ENCODE measurements at regions not wholly inside any gene's neighbourhood (a gene's known extent, or its start where the extent isn't known, plus 50 kb on each side); places are given as distances from the start of the nearest gene placed in this dataset.

- Histone ChIP-seq H3K4me3 (ENCODE audit: low read depth, low read length) (no peak overlapping the region), H3K27ac (no peak overlapping the region), H3K36me3 (no peaks in the 10 kb centered on the region), H3K27me3 (ENCODE audit: insufficient read depth, low read depth, severe bottlenecking) (no peaks in the 10 kb centered on the region), H3K9me3 (ENCODE audit: severe bottlenecking) (no peaks in the 10 kb centered on the region)
- DNase-seq: no peak
- no peak for TF ChIP-seq CTCF (IDR thresholded peaks at IDR 0.05; ENCODE audit: low read depth, low read length)
Measured at GRCh38 chr1:62988867-62989266, 204.9 kb downstream of the ATG4C start.

- H3K27me3 ChIP-seq (ENCODE audit: insufficient read depth, low read depth, severe bottlenecking): no peaks in the 10 kb centered on the region
- no peaks in the 10 kb centered on the region for H3K9me3 ChIP-seq (ENCODE audit: severe bottlenecking)
- no peaks in the 10 kb centered on the region for H3K36me3 ChIP-seq
- TF ChIP-seq CTCF (IDR thresholded peaks at IDR 0.05; ENCODE audit: low read depth, low read length): peak; percentile 50; the same call in 1 of the 2 replicates
- DNase-seq: peak; percentile 19
- no peak overlapping the region for H3K27ac ChIP-seq
- H3K4me3 ChIP-seq (ENCODE audit: low read depth, low read length): no peak overlapping the region
Measured at GRCh38 chr1:62989497-62989896, 205.6 kb downstream of the ATG4C start.

- Histone ChIP-seq H3K27me3 (ENCODE audit: insufficient read depth, low read depth, severe bottlenecking) (no peaks in the 10 kb centered on the region), H3K36me3 (no peaks in the 10 kb centered on the region), H3K4me3 (ENCODE audit: low read depth, low read length) (no peak overlapping the region), H3K9me3 (ENCODE audit: severe bottlenecking) (no peaks in the 10 kb centered on the region), H3K27ac (no peak overlapping the region)
- no peak for TF ChIP-seq CTCF (IDR thresholded peaks at IDR 0.05; ENCODE audit: low read depth, low read length)
- DNase-seq: no peak
Measured at GRCh38 chr1:62991152-62991551, 207.2 kb downstream of the ATG4C start.

- H3K27me3 ChIP-seq (ENCODE audit: insufficient read depth, low read depth, severe bottlenecking): no peaks in the 10 kb centered on the region
- no peaks in the 10 kb centered on the region for H3K9me3 ChIP-seq (ENCODE audit: severe bottlenecking)
- no peak for TF ChIP-seq CTCF (IDR thresholded peaks at IDR 0.05; ENCODE audit: low read depth, low read length)
- H3K4me3 ChIP-seq (ENCODE audit: low read depth, low read length): no peak overlapping the region
- no peak for DNase-seq
- no peak overlapping the region for H3K27ac ChIP-seq
- H3K36me3 ChIP-seq: no peaks in the 10 kb centered on the region
Measured at GRCh38 chr1:62993844-62994243, 209.9 kb downstream of the ATG4C start.

- TF ChIP-seq CTCF (IDR thresholded peaks at IDR 0.05; ENCODE audit: low read depth, low read length): no peak
- Histone ChIP-seq H3K9me3 (ENCODE audit: severe bottlenecking) (no peaks in the 10 kb centered on the region), H3K27me3 (ENCODE audit: insufficient read depth, low read depth, severe bottlenecking) (no peaks in the 10 kb centered on the region), H3K27ac (no peak overlapping the region), H3K36me3 (no peaks in the 10 kb centered on the region), H3K4me3 (ENCODE audit: low read depth, low read length) (no peak overlapping the region)
- no peak for DNase-seq
Measured at GRCh38 chr1:62995173-62995572, 211.2 kb downstream of the ATG4C start.

GRCh38 chr1:62997884-62998283, 214.0 kb downstream of the ATG4C start:
- H3K36me3 ChIP-seq: no peaks in the 10 kb centered on the region
- H3K27ac ChIP-seq: no peak overlapping the region
- H3K9me3 ChIP-seq (ENCODE audit: severe bottlenecking): no peaks in the 10 kb centered on the region
- no peaks in the 10 kb centered on the region for H3K27me3 ChIP-seq (ENCODE audit: insufficient read depth, low read depth, severe bottlenecking)
- H3K4me3 ChIP-seq (ENCODE audit: low read depth, low read length): no peak overlapping the region
- no peak for TF ChIP-seq CTCF (IDR thresholded peaks at IDR 0.05; ENCODE audit: low read depth, low read length)
- no peak for DNase-seq
